ENCODE measurements at regions not wholly inside any gene's neighbourhood (a gene's known extent, or its start where the extent isn't known, plus 50 kb on each side); places are given as distances from the start of the nearest gene placed in this dataset.
"Not testable (repeated sequence)": the region's sequence is repeated elsewhere in the genome, so short reads cannot be mapped to it uniquely, and the experiment has no call there.

- no CpG with 5 or more reads among the region's 3 CpGs for WGBS (ENCODE audit: extremely low coverage, insufficient coverage, insufficient read length)
- not testable (repeated sequence) for H3K27me3 ChIP-seq (ENCODE audit: insufficient read depth, low read length); H3K9me3 ChIP-seq (ENCODE audit: insufficient read depth, low read depth, low read length); H4K12ac ChIP-seq (ENCODE audit: low read depth, low read length); H3K9ac ChIP-seq (ENCODE audit: low read length); H3K4ac ChIP-seq (ENCODE audit: low read depth, low read length); H3K79me2 ChIP-seq (ENCODE audit: control insufficient read depth, insufficient read depth, low read length, poor library complexity); H3K36me3 ChIP-seq (ENCODE audit: control insufficient read depth in 1 of 2, insufficient read depth in 2 of 2, low read length in 2 of 2); H2BK120ac ChIP-seq (ENCODE audit: insufficient read depth, low read length, poor library complexity); H2BK5ac ChIP-seq (ENCODE audit: low read depth, low read length, poor library complexity); H3K27ac ChIP-seq (ENCODE audit: low read depth, low read length); H4K91ac ChIP-seq (ENCODE audit: low read depth, low read length); H3K79me1 ChIP-seq (ENCODE audit: low read length); H2BK12ac ChIP-seq (ENCODE audit: low read length); DNase-seq; H3K4me1 ChIP-seq (ENCODE audit: control insufficient read depth in 1 of 2, insufficient read depth in 2 of 2, low read length in 2 of 2); H4K8ac ChIP-seq (ENCODE audit: low read depth, low read length); H2AK5ac ChIP-seq (ENCODE audit: low read length); H3K4me2 ChIP-seq (ENCODE audit: low read length); H3K18ac ChIP-seq (ENCODE audit: low read length); H3K23ac ChIP-seq (ENCODE audit: low read length); H3K4me3 ChIP-seq (ENCODE audit: low read depth, low read length); H3K14ac ChIP-seq (ENCODE audit: low read length); H2AFZ ChIP-seq (ENCODE audit: insufficient read depth, low read length, poor library complexity)
Observed at GRCh38 chr12:111113313-111113712, 192.9 kb upstream of the MYL2 start.

GRCh38 chr12:111112311-111113098 is 192.1 kb upstream of the MYL2 start:
- Histone ChIP-seq H2BK120ac (ENCODE audit: insufficient read depth, low read length, poor library complexity) (no peak overlapping the region), H3K79me1 (ENCODE audit: low read length) (no peaks in the 10 kb centered on the region), H2AK5ac (ENCODE audit: low read length) (no peak overlapping the region), H2BK12ac (ENCODE audit: low read length) (no peak overlapping the region), H3K18ac (ENCODE audit: low read length) (no peak overlapping the region), H3K4me1 (ENCODE audit: control insufficient read depth in 1 of 2, insufficient read depth in 2 of 2, low read length in 2 of 2) (no peaks in the 10 kb centered on the region), H3K9ac (ENCODE audit: low read length) (no peak overlapping the region), H2AFZ (ENCODE audit: insufficient read depth, low read length, poor library complexity) (no peak overlapping the region), H3K9me3 (ENCODE audit: insufficient read depth, low read depth, low read length) (no peaks in the 10 kb centered on the region), H4K91ac (ENCODE audit: low read depth, low read length) (no peak overlapping the region), H3K36me3 (ENCODE audit: control insufficient read depth in 1 of 2, insufficient read depth in 2 of 2, low read length in 2 of 2) (no peaks in the 10 kb centered on the region), H3K23ac (ENCODE audit: low read length) (no peak overlapping the region), H3K4ac (ENCODE audit: low read depth, low read length) (no peak overlapping the region), H4K12ac (ENCODE audit: low read depth, low read length) (no peak overlapping the region), H3K27me3 (ENCODE audit: insufficient read depth, low read length) (no peaks in the 10 kb centered on the region), H4K8ac (ENCODE audit: low read depth, low read length) (no peak overlapping the region), H3K4me3 (ENCODE audit: low read depth, low read length) (no peak overlapping the region), H3K27ac (ENCODE audit: low read depth, low read length) (no peak overlapping the region), H3K14ac (ENCODE audit: low read length) (no peak overlapping the region), H3K79me2 (ENCODE audit: control insufficient read depth, insufficient read depth, low read length, poor library complexity) (no peaks in the 10 kb centered on the region), H3K4me2 (ENCODE audit: low read length) (no peak overlapping the region), H2BK5ac (ENCODE audit: low read depth, low read length, poor library complexity) (no peak overlapping the region)
- WGBS (ENCODE audit: extremely low coverage, insufficient coverage, insufficient read length), result no CpG with 5 or more reads among the region's 14 CpGs
- DNase-seq, result no peak

GRCh38 chr12:111111681-111112080 is 191.3 kb upstream of the MYL2 start:
- H3K9me3 ChIP-seq (ENCODE audit: insufficient read depth, low read depth, low read length), result peaks cover 2% of the 10 kb centered on the region
- no peaks in the 10 kb centered on the region for H3K79me1 ChIP-seq (ENCODE audit: low read length)
- H3K9ac ChIP-seq (ENCODE audit: low read length), result no peak overlapping the region
- no peak overlapping the region for H2AK5ac ChIP-seq (ENCODE audit: low read length)
- H2BK12ac ChIP-seq (ENCODE audit: low read length), result no peak overlapping the region
- no peak overlapping the region for H3K23ac ChIP-seq (ENCODE audit: low read length)
- H3K18ac ChIP-seq (ENCODE audit: low read length), result no peak overlapping the region
- no peak overlapping the region for H3K14ac ChIP-seq (ENCODE audit: low read length)
- H2AFZ ChIP-seq (ENCODE audit: insufficient read depth, low read length, poor library complexity), result no peak overlapping the region
- WGBS (ENCODE audit: extremely low coverage, insufficient coverage, insufficient read length), result no CpG with 5 or more reads among the region's 4 CpGs
- no peaks in the 10 kb centered on the region for H3K36me3 ChIP-seq (ENCODE audit: control insufficient read depth in 1 of 2, insufficient read depth in 2 of 2, low read length in 2 of 2)
- DNase-seq, result no peak
- no peak overlapping the region for H4K8ac ChIP-seq (ENCODE audit: low read depth, low read length)
- no peak overlapping the region for H4K12ac ChIP-seq (ENCODE audit: low read depth, low read length)
- no peaks in the 10 kb centered on the region for H3K4me1 ChIP-seq (ENCODE audit: control insufficient read depth in 1 of 2, insufficient read depth in 2 of 2, low read length in 2 of 2)
- no peak overlapping the region for H3K27ac ChIP-seq (ENCODE audit: low read depth, low read length)
- H2BK120ac ChIP-seq (ENCODE audit: insufficient read depth, low read length, poor library complexity), result no peak overlapping the region
- H3K27me3 ChIP-seq (ENCODE audit: insufficient read depth, low read length), result no peaks in the 10 kb centered on the region
- no peak overlapping the region for H4K91ac ChIP-seq (ENCODE audit: low read depth, low read length)
- no peak overlapping the region for H2BK5ac ChIP-seq (ENCODE audit: low read depth, low read length, poor library complexity)
- no peak overlapping the region for H3K4me3 ChIP-seq (ENCODE audit: low read depth, low read length)
- no peak overlapping the region for H3K4me2 ChIP-seq (ENCODE audit: low read length)
- no peak overlapping the region for H3K4ac ChIP-seq (ENCODE audit: low read depth, low read length)
- H3K79me2 ChIP-seq (ENCODE audit: control insufficient read depth, insufficient read depth, low read length, poor library complexity), result no peaks in the 10 kb centered on the region

GRCh38 chr12:111110556-111110955 is 190.2 kb upstream of the MYL2 start:
- Histone ChIP-seq H3K79me2 (ENCODE audit: control insufficient read depth, insufficient read depth, low read length, poor library complexity) (no peaks in the 10 kb centered on the region), H3K4ac (ENCODE audit: low read depth, low read length) (no peak overlapping the region), H3K9me3 (ENCODE audit: insufficient read depth, low read depth, low read length) (peaks cover 2% of the 10 kb centered on the region), H2BK5ac (ENCODE audit: low read depth, low read length, poor library complexity) (no peak overlapping the region), H3K79me1 (ENCODE audit: low read length) (no peaks in the 10 kb centered on the region), H3K4me3 (ENCODE audit: low read depth, low read length) (no peak overlapping the region), H3K27ac (ENCODE audit: low read depth, low read length) (no peak overlapping the region), H3K4me2 (ENCODE audit: low read length) (no peak overlapping the region), H3K4me1 (ENCODE audit: control insufficient read depth in 1 of 2, insufficient read depth in 2 of 2, low read length in 2 of 2) (no peaks in the 10 kb centered on the region), H3K27me3 (ENCODE audit: insufficient read depth, low read length) (no peaks in the 10 kb centered on the region), H3K9ac (ENCODE audit: low read length) (no peak overlapping the region), H2AFZ (ENCODE audit: insufficient read depth, low read length, poor library complexity) (no peak overlapping the region), H3K18ac (ENCODE audit: low read length) (no peak overlapping the region), H3K14ac (ENCODE audit: low read length) (no peak overlapping the region), H4K91ac (ENCODE audit: low read depth, low read length) (no peak overlapping the region), H3K36me3 (ENCODE audit: control insufficient read depth in 1 of 2, insufficient read depth in 2 of 2, low read length in 2 of 2) (no peaks in the 10 kb centered on the region), H4K12ac (ENCODE audit: low read depth, low read length) (no peak overlapping the region), H2AK5ac (ENCODE audit: low read length) (no peak overlapping the region), H4K8ac (ENCODE audit: low read depth, low read length) (no peak overlapping the region), H2BK12ac (ENCODE audit: low read length) (no peak overlapping the region), H3K23ac (ENCODE audit: low read length) (no peak overlapping the region), H2BK120ac (ENCODE audit: insufficient read depth, low read length, poor library complexity) (no peak overlapping the region)
- DNase-seq, result no peak
- no CpG with 5 or more reads among the region's 5 CpGs for WGBS (ENCODE audit: extremely low coverage, insufficient coverage, insufficient read length)
